GM12878 (cell line): ENCODE measurements at regions not wholly inside any gene's neighbourhood (a gene's known extent, or its start where the extent isn't known, plus 50 kb on each side); places are given as distances from the start of the nearest gene placed in this dataset.

ENCODE experiments used
- ATAC-seq: fragments of 200-7000 bp; cut with Tn5 transposase; 3 replicates; pipeline ENCODE4 v1.9.1; 2020; ENCODE audit warnings: mild to moderate bottlenecking, moderate library complexity
- BruUV-seq: library from RNA; stranded (reverse); fragments of 400-500 nt; replicated peaks from 2 replicates; lab custom pipeline; 2021; lab: Mats Ljungman, UMichigan
- CTCF ChIA-PET: fragments of 300-600 bp; sonication (Branson Sonifier 250); formaldehyde crosslinking; extraction: SDS; loops from one replicate; lab custom pipeline; 2021; ENCODE audit warnings: inconsistent platforms; lab: Yijun Ruan, JAX
- POLR2A ChIA-PET: fragments of 350-600 bp; formaldehyde crosslinking; extraction: SDS; loops from one replicate; lab custom pipeline; 2021; ENCODE audit warnings: inconsistent platforms; lab: Charles Lee
- RAD21 ChIA-PET: fragments of 300-600 bp; sonication (Branson Sonifier 250); formaldehyde crosslinking; loops from one replicate; lab custom pipeline; 2023; ENCODE audit warnings: antibody characterized with exemption; ENCODE audit not compliant: unreplicated experiment; lab: Charles Lee
- SMC1A ChIA-PET: fragments of 300-600 bp; sonication (Branson Sonifier 250); formaldehyde crosslinking; loops from one replicate; lab custom pipeline; 2023; ENCODE audit not compliant: unreplicated experiment, uncharacterized antibody; lab: Charles Lee
- DNase-seq: peaks from one replicate; pipeline ENCODE4 v3.0.0-alpha.2; 2011; ENCODE audit warnings: low read depth, low spot score
- FAIRE-seq: peaks from 3 replicates; lab custom pipeline; 2011; peaks lifted over from hg19 to GRCh38; lab: Jason Lieb, UNC
- H2AFZ ChIP-seq: 2 replicates; pipeline ENCODE4 v1.6.0; 2011; ENCODE audit warnings: low read depth, low read length, control low read depth; ENCODE audit not compliant: control insufficient read depth
- H3K27ac ChIP-seq: 2 replicates; pipeline ENCODE4 v1.5.1; 2011; ENCODE audit warnings: control low read depth; ENCODE audit not compliant: control insufficient read depth, insufficient read depth
- H3K27me3 ChIP-seq, 2 experiments: replicated peaks in 1 of 2; 2 replicates each; pipeline versions ENCODE4 v1.6.0 to v1.6.1; 2011; ENCODE audit warnings: low read length in 1 of 2; ENCODE audit not compliant: control insufficient read depth in 2 of 2, insufficient read depth in 2 of 2
- H3K36me3 ChIP-seq, 2 experiments: 2 replicates each; pipeline ENCODE4 v1.5.1; 2011; ENCODE audit warnings: low read length in 1 of 2; ENCODE audit not compliant: control insufficient read depth in 2 of 2, insufficient read depth in 2 of 2
- H3K4me1 ChIP-seq: 2 replicates; pipeline ENCODE4 v1.6.1; 2011; ENCODE audit warnings: mild to moderate bottlenecking, low read length, moderate library complexity, mixed read lengths; ENCODE audit not compliant: control insufficient read depth, insufficient read depth
- H3K4me2 ChIP-seq: 2 replicates; pipeline ENCODE4 v1.6.0; 2011; ENCODE audit warnings: control low read depth; ENCODE audit not compliant: control insufficient read depth, insufficient read depth
- H3K4me3 ChIP-seq: fragments of 200-600 bp; sonication (generic); 2 replicates; pipeline ENCODE4 v1.5.1; 2016
- H3K79me2 ChIP-seq: 2 replicates; pipeline ENCODE4 v1.6.0; 2011; ENCODE audit warnings: low read length; ENCODE audit not compliant: control insufficient read depth, insufficient read depth
- H3K9ac ChIP-seq: 2 replicates; pipeline ENCODE4 v1.8.0; 2011; ENCODE audit warnings: low read length, control low read depth, mixed read lengths; ENCODE audit not compliant: control insufficient read depth, insufficient read depth
- H3K9me3 ChIP-seq: replicated peaks from 3 replicates; pipeline ENCODE4 v1.5.1; 2011; ENCODE audit warnings: mild to moderate bottlenecking, low read length; ENCODE audit not compliant: control insufficient read depth, insufficient read depth
- H4K20me1 ChIP-seq: 2 replicates; pipeline ENCODE4 v1.6.0; 2011; ENCODE audit not compliant: control insufficient read depth, insufficient read depth
- SPI1 ChIP-seq: IDR thresholded peaks from 2 replicates; pipeline ENCODE4 v1.6.1; 2011; ENCODE audit warnings: low read depth, mild to moderate bottlenecking, low read length, moderate library complexity, borderline replicate concordance; ENCODE audit not compliant: insufficient read depth
- WGBS: methylation state at CpG from one replicate; pipeline ENCODE4 v1.1.6; 2016; ENCODE audit warnings: low lambda C conversion rate; ENCODE audit not compliant: insufficient replicate concordance, insufficient coverage; ENCODE audit errors: missing lambda C conversion rate; 5-methylcytosine and 5-hydroxymethylcytosine counted together
- in situ Hi-C: fragments of 300-500 bp; cut with MboI; formaldehyde crosslinking; loops from 9 replicates; pipeline ENCODE4 v1.14.3; 2018; ENCODE audit warnings: mixed read lengths
- intact Hi-C: fragments of 100-400 bp; cut with micrococcal nuclease; formaldehyde crosslinking; loops from one replicate; pipeline ENCODE4 v1.14.2; 2022; ENCODE audit not compliant: unreplicated experiment
- TF ChIP-seq, protein P1 (sequence below): IDR thresholded peaks from 2 replicates; pipeline ENCODE4 v1.6.1; 2011; ENCODE audit warnings: mild to moderate bottlenecking, low read depth, low read length, moderate library complexity; ENCODE audit not compliant: insufficient replicate concordance
- TF ChIP-seq, protein P2 (sequence below): fragments of 450-650 bp; formaldehyde crosslinking; IDR thresholded peaks from 2 replicates; pipeline ENCODE4 v1.5.0; 2022; ENCODE audit warnings: mild to moderate bottlenecking, missing genetic modification characterization

DNA sequence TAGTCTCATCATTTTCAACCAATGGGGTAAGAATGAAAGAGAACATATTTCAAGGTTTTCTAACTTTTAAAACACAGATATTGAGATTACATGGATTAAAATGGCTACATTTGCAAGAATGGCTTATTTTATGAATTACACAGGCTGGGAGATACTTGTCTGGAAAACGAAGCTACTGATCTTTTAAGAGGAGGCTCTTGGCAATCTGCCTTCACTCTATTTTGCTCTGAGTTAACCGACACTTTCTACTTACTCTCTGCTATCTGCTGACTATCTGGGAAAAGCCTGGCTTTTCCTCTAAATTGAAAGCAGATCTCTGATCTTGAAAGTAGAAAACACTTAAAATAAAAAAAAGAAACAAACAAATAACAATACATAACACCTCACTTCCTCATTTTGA is 325.4 kb upstream of the LINC00305 start:
- 0 out of 2 replicates have a peak, but pooled peaks have one; percentile 31 for TF ChIP-seq SPI1
- TF ChIP-seq, protein P1, sequence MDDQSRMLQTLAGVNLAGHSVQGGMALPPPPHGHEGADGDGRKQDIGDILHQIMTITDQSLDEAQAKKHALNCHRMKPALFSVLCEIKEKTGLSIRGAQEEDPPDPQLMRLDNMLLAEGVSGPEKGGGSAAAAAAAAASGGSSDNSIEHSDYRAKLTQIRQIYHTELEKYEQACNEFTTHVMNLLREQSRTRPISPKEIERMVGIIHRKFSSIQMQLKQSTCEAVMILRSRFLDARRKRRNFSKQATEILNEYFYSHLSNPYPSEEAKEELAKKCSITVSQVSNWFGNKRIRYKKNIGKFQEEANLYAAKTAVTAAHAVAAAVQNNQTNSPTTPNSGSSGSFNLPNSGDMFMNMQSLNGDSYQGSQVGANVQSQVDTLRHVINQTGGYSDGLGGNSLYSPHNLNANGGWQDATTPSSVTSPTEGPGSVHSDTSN = no peak
- TF ChIP-seq, protein P2, sequence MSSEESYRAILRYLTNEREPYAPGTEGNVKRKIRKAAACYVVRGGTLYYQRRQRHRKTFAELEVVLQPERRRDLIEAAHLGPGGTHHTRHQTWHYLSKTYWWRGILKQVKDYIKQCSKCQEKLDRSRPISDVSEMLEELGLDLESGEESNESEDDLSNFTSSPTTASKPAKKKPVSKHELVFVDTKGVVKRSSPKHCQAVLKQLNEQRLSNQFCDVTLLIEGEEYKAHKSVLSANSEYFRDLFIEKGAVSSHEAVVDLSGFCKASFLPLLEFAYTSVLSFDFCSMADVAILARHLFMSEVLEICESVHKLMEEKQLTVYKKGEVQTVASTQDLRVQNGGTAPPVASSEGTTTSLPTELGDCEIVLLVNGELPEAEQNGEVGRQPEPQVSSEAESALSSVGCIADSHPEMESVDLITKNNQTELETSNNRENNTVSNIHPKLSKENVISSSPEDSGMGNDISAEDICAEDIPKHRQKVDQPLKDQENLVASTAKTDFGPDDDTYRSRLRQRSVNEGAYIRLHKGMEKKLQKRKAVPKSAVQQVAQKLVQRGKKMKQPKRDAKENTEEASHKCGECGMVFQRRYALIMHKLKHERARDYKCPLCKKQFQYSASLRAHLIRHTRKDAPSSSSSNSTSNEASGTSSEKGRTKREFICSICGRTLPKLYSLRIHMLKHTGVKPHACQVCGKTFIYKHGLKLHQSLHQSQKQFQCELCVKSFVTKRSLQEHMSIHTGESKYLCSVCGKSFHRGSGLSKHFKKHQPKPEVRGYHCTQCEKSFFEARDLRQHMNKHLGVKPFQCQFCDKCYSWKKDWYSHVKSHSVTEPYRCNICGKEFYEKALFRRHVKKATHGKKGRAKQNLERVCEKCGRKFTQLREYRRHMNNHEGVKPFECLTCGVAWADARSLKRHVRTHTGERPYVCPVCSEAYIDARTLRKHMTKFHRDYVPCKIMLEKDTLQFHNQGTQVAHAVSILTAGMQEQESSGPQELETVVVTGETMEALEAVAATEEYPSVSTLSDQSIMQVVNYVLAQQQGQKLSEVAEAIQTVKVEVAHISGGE (CRISPR knock-in tag) = no peak
- no peaks in the 10 kb centered on the region for H3K4me1 ChIP-seq
- FAIRE-seq (no peak), ATAC-seq (no peak), DNase-seq (no peak)
- no peaks in the 10 kb centered on the region for H4K20me1 ChIP-seq
- H3K79me2 ChIP-seq = no peaks in the 10 kb centered on the region
- no TSS peak for BruUV-seq
- ChIA-PET SMC1A (interaction anchor here (1.1 to 1.6 kb wide), 2 partner anchors 9 to 11 kb away, joined by 3 read pairs; no protein-coding TSS in a partner anchor), CTCF (no interaction called here), POLR2A (no interaction called here), RAD21 (no interaction called here)
- no peak overlapping the region for H3K4me2 ChIP-seq
- no peak overlapping the region for H3K4me3 ChIP-seq
- intact Hi-C loops = no loop called here
- in situ Hi-C loops = no loop called here
- no peak overlapping the region for H3K27ac ChIP-seq
- 2% methylated on average over 2 of the region's 2 CpGs for WGBS
- no peaks in the 10 kb centered on the region for H3K9me3 ChIP-seq
- H3K36me3 ChIP-seq = no peaks in the 10 kb centered on the region
- no peak overlapping the region for H3K9ac ChIP-seq
- no peaks in the 10 kb centered on the region for H3K27me3 ChIP-seq
- no peak overlapping the region for H2AFZ ChIP-seq
